Hepatocyte (in vitro differentiated cells): ENCODE measurements at regions not wholly inside any gene's neighbourhood (a gene's known extent, or its start where the extent isn't known, plus 50 kb on each side); places are given as distances from the start of the nearest gene placed in this dataset.

ENCODE experiments used
- EZH2phosphoT487 ChIP-seq: fragments of 200-600 bp; sonication (generic); IDR thresholded peaks from one replicate; pipeline ENCODE4 v1.6.1; 2018; ENCODE audit warnings: antibody characterized with exemption, mild to moderate bottlenecking, low read depth, moderate library complexity; ENCODE audit not compliant: unreplicated experiment, severe bottlenecking
- TF ChIP-seq, protein P1 (sequence below): fragments of 200-600 bp; sonication (generic); IDR thresholded peaks from 2 replicates; pipeline ENCODE4 v1.5.1; 2016; ENCODE audit warnings: antibody characterized with exemption, mild to moderate bottlenecking; ENCODE audit not compliant: poor library complexity

DNA sequence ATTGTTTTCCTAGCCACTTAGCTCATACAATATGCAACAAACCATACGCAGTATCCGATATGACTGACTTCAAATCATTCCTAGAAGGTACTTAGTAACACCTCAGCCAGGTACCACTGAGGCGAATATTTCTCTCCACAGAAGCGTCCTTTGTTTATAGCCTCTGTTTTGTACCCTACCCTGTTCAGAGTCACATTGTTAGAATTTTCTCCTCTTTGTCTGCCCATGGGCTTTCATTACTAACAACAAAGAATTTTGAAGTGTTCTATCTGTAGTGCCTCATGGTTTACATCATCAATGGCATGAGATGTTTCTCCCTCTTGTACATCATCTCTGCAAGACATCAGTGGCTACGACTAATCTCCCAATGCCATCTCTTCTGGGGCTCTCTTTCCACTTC is 212.4 kb upstream of the GLI3 start:
- TF ChIP-seq, protein P1, sequence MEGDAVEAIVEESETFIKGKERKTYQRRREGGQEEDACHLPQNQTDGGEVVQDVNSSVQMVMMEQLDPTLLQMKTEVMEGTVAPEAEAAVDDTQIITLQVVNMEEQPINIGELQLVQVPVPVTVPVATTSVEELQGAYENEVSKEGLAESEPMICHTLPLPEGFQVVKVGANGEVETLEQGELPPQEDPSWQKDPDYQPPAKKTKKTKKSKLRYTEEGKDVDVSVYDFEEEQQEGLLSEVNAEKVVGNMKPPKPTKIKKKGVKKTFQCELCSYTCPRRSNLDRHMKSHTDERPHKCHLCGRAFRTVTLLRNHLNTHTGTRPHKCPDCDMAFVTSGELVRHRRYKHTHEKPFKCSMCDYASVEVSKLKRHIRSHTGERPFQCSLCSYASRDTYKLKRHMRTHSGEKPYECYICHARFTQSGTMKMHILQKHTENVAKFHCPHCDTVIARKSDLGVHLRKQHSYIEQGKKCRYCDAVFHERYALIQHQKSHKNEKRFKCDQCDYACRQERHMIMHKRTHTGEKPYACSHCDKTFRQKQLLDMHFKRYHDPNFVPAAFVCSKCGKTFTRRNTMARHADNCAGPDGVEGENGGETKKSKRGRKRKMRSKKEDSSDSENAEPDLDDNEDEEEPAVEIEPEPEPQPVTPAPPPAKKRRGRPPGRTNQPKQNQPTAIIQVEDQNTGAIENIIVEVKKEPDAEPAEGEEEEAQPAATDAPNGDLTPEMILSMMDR = no peak
- no peak for TF ChIP-seq EZH2phosphoT487
